Neural cell (in vitro differentiated cells): ENCODE measurements at regions not wholly inside any gene's neighbourhood (a gene's known extent, or its start where the extent isn't known, plus 50 kb on each side); places are given as distances from the start of the nearest gene placed in this dataset.

Source experiments
- EZH2 ChIP-seq: fragments of 200-600, 300-800 bp; shearing (Covaris generic), sonication (generic); IDR thresholded peaks from 2 replicates; pipeline ENCODE4 v1.6.1; 2014; ENCODE audit warnings: antibody characterized with exemption, low read length, borderline replicate concordance, mild to moderate bottlenecking; ENCODE audit not compliant: insufficient read depth, poor library complexity, severe bottlenecking
- MXI1 ChIP-seq: fragments of 450-650 bp; conservative IDR thresholded peaks from 2 replicates; pipeline ENCODE4 v1.6.1; 2014; ENCODE audit warnings: antibody characterized with exemption, mild to moderate bottlenecking; ENCODE audit not compliant: poor library complexity, severe bottlenecking
- POLR2AphosphoS5 ChIP-seq: IDR thresholded peaks from 2 replicates; pipeline ENCODE4 v1.6.1; 2012
- TAF1 ChIP-seq: IDR thresholded peaks from 2 replicates; pipeline ENCODE4 v1.6.1; 2012; ENCODE audit warnings: low read depth
- TF ChIP-seq, protein P1 (sequence below): fragments of 450-650 bp; IDR thresholded peaks from 2 replicates; pipeline ENCODE4 v1.5.1; 2014; ENCODE audit warnings: antibody characterized with exemption, mild to moderate bottlenecking, moderate library complexity; ENCODE audit not compliant: poor library complexity, severe bottlenecking

DNA sequence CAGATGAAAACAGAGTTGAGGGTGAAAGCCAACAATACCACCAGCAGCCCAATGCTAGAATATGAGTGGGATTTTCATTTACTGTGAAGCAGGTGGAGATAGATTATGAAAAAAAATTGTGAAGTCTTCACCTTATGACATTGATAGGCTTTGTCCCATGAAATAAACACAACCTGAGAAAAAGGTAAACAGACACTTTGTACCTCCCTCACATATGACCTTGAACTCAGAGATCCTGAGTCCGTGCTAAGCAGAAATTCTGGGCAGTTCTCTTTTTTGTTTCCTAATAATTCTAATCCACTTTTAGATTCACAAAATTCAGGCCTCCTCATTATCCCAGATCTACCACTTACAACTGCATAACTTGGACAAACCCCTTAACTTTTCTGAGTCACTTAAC lies 127.3 kb upstream of the RORB start:
- TF ChIP-seq POLR2AphosphoS5 (no peak), TAF1 (no peak), EZH2 (no peak), MXI1 (no peak)
- TF ChIP-seq, protein P1, sequence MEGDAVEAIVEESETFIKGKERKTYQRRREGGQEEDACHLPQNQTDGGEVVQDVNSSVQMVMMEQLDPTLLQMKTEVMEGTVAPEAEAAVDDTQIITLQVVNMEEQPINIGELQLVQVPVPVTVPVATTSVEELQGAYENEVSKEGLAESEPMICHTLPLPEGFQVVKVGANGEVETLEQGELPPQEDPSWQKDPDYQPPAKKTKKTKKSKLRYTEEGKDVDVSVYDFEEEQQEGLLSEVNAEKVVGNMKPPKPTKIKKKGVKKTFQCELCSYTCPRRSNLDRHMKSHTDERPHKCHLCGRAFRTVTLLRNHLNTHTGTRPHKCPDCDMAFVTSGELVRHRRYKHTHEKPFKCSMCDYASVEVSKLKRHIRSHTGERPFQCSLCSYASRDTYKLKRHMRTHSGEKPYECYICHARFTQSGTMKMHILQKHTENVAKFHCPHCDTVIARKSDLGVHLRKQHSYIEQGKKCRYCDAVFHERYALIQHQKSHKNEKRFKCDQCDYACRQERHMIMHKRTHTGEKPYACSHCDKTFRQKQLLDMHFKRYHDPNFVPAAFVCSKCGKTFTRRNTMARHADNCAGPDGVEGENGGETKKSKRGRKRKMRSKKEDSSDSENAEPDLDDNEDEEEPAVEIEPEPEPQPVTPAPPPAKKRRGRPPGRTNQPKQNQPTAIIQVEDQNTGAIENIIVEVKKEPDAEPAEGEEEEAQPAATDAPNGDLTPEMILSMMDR: no peak
